ENCODE measurements at regions not wholly inside any gene's neighbourhood (a gene's known extent, or its start where the extent isn't known, plus 50 kb on each side); places are given as distances from the start of the nearest gene placed in this dataset.

DNA sequence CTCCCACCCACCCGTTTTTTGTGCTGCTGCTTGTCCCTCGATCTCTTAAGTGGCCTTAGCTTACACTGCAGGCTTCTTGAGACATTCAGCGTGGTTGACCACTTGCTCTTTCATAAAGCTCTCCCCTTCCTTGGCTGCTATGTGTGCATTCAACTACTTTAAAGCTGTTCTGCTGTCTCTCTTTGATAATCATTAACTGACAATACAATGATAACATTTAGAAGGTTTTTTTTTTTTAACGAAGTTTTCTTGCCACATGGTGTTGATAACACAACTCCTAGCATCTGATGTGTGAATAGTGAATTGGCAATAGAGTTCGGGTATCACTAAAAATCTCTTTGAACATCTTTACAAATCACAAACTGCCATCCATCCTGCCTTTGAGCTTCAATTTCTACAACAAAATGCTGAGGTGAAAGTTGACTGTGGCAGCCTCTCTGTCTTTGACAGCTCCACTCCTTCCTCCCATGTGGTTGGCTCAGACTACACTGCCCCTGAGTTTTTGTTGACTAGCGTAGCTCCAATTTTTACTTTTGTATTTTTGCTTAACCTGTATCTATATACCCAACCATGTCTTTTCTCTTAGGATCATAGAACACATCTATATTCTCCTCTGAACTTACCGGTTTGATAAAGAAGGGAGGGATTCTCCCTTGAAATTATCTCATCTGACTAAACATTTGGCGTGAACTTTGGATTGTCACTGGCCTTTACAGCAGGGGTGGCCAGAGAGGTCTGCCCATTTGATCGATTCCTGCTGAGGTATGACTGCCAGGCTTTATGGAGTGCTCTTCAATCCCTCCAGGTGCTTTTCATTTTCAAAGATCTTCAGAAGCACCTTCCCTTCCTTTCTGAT, 409.4 kb upstream of the CD180 start:
- no peak for TF ChIP-seq EZH2 (IDR thresholded peaks at IDR 0.05; ENCODE audit: borderline replicate concordance, control insufficient read depth, low read depth, low read length)
- TF ChIP-seq, protein P1, sequence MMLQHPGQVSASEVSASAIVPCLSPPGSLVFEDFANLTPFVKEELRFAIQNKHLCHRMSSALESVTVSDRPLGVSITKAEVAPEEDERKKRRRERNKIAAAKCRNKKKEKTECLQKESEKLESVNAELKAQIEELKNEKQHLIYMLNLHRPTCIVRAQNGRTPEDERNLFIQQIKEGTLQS (IDR thresholded peaks at IDR 0.05; ENCODE audit: borderline replicate concordance, extremely low read depth, low read depth, low read length): no peak
